H4 (cell line): ENCODE measurements at regions not wholly inside any gene's neighbourhood (a gene's known extent, or its start where the extent isn't known, plus 50 kb on each side); places are given as distances from the start of the nearest gene placed in this dataset.

Experiments
- DNase-seq: peaks from one replicate; pipeline ENCODE4 v3.0.0-alpha.2; 2015; ENCODE audit warnings: low spot score

DNA sequence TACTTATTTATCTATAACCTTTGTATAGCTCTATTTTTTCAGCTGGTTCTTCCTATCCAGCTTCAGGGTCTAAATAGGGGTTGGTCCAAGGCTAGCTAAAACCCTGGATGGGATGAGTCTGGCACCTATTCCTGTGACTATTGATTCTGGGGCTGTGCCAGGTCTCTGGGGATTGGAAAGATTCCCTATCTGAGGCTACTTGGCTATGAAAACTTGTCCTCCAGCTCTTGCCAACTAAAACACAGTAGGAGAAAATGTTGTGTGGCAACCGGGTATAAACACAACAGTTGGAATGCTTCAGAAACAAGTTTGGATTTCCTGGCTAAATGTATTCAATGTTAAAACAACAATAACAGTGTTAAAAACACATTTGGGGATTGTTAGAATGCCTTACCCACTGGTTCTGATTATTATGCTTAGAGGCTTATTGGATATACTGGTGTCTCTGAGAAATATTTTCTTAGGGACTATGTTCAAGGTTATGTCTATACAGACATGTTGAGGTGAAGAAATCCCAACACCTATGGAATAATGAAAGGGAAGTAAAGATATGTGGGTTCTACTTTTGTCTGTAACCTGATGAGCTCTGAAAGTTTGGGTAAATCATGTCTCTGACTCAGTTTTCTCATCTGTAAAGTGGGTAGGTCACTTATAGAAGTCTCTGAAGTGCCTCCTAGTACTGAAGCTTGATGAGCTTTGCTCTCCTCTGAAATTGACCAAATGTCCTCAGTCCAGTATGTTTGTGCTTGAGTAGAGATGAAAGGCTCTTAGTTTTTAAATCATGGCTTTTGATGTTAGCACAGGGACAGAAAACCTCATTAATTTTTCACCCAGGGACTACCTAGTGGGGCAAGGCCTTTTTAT lies 460.7 kb downstream of the MTX2 start:
- no peak for DNase-seq

DNA sequence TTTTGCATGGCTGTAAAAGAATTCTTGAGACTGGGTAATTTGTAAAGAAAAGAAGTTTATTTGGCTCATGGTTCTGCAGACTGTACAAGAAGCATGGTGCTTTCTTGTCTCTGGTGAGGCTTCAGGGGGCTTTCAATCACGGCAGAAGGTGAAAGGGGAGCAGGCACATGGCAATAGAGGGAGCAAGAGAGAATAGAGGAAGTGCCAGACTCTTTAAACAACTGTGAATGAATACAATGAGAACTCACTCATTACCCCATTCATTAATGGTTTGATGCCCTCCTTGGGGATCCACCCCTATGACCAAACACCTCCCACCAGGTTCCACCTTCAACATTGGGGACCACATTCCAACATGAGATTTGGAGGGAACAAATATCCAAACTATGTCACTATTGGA lies 463.5 kb downstream of the MTX2 start:
- DNase-seq, result no peak

DNA sequence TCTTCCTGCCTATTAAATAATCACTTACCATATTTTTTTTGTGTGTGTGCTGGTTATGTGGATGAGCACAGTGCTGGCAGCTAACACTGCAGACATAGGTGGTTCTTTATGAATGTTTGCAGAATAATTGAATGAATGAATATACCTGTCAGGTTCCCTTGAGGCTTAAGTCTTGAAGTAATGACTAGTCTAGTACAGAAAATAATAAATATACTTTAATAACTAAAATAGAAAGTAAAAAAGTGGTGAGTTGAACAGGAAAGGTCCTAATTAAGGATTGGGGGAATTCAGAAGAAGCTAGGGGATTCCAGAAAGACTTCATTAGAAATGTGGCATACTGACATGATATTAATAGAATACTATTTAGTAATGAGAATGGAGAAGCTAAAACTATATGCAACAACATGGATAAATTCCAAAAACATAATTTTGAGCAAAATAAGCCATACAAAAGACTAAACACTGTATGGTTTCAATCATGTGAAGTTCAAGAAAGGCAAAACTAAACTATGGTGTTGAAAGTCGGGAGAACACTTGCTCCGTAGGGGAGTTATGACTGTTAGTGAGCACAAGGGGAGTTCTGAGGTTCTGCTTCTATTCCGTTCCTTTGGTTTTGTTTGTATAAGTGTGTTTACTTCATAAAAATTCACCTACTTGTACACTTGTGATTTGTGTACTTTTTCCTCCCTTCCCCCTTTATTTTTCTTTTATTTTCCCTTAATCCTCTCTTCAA lies 464.6 kb downstream of the MTX2 start:
- DNase-seq, result no peak

DNA sequence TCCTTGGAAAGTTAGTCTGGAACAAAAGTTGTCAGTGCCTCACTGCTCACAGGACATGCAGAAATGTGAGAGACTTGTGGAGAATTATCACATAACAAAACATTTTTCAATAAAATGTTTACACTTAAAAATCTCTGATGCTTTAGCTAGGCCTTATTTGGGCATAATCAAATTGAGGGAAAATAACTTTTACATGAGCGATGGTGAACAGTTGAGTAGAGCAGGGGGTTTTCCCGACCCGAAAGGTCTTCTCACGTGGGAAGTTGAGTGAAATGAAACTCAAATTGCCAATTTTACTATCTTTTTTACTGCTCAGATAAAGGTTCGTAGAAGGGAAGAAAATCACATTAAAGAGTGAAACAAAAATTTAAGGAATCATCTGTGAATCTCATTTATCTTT lies 465.6 kb downstream of the MTX2 start:
- DNase-seq, result no peak

GRCh38 chr2:176742271-176742670 lies 470.3 kb upstream of the HNRNPA3 start:
- no peak for DNase-seq

- no peak for DNase-seq
Measured at GRCh38 chr2:176743671-176744070, 468.9 kb upstream of the HNRNPA3 start.

DNA sequence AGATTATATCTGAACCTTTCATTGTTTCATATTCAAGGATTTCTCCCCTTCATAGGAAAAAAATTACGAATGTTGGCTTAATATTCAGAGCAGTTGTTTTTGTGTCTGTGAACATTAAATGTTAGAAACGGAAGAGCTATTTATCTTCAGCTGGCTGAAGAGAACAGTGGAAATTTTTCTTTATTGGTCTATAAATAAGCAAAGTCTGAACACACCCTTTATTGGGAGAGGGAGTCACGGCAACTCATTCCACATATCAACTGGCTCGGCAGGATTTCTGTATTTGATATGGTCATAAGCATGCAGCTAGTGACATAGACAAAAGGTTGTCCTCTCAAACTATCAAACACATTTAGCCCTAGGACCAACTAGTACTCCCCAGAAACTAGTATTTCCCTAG lies 468.4 kb upstream of the HNRNPA3 start:
- DNase-seq, result no peak

- no peak for DNase-seq
Measured at GRCh38 chr2:176745543-176746200, 466.9 kb upstream of the HNRNPA3 start.

DNA sequence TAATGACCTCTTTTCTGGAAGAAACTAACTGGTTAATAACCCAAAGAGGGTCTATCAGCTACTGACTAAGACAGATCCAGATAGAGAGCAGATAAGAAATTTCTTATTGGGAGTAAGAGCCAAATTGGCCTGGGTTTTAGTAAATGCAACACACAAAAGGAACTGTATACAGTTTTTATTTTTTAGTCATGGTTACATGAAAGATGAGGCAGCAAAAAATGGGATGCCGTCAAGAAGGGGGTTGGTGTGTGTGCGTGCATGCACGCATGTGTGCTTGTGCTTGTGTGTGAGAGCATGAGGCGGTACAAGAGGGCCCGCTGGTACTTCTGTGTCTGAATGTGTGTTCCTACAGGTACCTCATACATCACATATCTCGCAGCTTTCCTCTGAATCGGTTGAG lies 466.2 kb upstream of the HNRNPA3 start:
- no peak for DNase-seq

DNA sequence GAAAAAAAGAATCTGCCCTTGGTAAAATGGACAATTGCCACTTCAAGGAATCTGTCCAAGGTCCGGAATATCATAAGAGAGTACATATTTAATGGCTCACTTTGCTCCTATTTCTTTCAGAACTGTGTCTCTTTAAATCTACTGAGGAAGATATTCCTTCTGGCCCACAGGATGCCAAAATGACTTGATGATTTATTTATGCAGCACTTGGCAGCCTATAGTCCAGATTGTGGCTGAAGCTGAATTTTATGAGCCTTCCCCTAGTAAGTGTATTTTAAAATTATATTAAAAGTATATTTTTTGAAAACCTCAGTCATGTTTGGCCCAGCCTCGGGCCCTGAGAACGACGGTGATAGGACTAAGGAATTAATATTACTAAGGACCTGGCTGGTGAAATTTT lies 465.1 kb upstream of the HNRNPA3 start:
- DNase-seq, result no peak

DNA sequence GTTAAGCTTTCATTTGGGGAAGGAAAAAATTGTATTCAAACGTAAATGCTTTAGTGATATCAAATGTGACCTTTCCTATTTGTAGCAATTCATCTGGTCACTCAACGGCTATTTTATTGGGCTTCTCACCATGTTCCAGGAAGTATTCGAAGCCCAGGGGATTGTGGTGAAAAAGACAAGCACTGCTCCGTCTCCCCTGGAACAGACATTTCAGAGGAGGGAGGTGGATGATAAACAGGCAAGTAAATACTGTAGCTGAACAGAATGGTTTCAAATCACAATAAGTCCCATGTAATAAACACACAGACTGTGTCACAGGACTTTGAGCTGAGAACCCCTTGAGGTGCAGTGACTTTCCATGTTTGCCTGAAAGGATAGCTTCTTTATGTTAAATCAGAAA lies 464.7 kb upstream of the HNRNPA3 start:
- DNase-seq, result no peak

- DNase-seq, result no peak
Measured at GRCh38 chr2:176748662-176749061, 463.9 kb upstream of the HNRNPA3 start.

DNA sequence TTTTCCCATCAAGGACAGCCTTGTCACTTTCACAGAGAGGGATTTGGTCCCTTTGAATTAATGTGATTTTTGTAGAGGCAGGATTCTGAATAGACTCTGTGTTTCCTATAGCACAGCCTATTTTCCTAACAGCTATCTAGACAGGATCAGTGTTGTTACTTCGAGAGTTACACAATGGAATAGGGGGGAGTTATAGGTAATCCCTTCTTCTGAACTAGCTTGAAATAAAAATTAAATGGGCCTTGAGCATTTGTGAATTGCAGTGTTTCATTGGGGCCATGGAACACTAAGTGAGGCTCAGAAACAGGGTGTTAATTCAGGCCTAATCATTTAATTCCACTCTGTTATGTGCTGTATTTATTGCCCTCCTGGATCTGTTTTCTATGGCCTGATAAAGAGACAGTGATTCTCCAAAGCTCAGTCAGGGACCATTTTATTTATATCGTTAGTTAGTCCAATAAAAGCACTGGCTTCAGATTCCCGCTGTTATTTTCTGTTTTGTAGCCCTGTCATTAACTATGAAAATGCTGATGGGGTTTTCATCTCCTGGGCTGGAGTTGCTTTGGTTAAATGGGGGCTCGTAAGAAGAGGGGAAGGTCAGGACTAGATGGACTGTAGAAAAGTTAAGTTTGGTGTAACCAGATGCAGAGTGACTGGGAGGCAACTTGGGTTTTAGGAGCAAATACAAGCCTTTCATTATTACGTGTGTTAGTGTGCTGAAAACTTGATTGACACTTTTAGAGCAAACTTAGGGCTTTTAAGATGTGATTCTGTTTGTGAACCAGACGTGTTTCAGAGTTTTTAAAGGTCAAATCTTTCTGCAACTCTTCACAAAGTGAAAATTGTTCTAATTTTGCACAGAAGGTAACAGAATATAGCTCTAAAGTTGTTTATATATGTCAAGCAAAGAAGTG lies 461.0 kb upstream of the HNRNPA3 start:
- no peak for DNase-seq

DNA sequence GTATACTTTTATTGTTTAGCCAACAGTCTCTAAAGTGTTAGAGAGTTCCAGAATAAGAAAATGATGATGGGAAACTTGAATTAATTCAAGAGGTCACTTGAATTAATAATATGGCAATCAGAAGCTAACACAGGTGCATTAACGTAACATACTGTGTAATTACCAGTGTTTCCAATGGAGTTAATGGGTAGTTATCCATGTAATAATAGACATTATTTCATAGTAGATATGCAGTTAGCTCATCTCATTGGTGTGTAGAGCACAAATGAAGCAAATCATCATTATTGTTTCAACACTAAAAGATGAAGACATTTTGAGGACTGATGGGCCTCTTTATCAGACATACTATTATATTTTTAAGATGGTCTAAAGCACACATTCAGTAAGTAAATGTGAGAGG lies 460.3 kb upstream of the HNRNPA3 start:
- DNase-seq, result no peak

DNA sequence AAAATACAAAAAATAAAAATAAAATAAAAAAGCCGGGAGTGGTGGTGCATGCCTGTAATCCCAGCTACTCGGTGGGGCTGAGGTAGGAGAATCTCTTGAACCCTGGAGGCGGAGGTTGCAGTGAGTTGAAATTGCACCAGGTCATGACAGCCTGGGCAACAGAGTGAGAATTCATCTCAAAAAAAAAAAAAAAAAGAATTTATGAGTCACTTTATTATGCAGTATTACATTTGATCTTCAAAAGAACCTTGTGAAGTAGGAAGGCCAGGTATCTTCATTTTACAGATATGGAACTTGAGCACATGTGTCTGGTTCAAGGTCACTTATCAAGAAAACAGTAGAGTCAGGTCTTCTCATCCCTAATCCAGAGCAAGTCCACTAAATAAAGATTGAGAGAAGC lies 459.4 kb upstream of the HNRNPA3 start:
- no peak for DNase-seq

DNA sequence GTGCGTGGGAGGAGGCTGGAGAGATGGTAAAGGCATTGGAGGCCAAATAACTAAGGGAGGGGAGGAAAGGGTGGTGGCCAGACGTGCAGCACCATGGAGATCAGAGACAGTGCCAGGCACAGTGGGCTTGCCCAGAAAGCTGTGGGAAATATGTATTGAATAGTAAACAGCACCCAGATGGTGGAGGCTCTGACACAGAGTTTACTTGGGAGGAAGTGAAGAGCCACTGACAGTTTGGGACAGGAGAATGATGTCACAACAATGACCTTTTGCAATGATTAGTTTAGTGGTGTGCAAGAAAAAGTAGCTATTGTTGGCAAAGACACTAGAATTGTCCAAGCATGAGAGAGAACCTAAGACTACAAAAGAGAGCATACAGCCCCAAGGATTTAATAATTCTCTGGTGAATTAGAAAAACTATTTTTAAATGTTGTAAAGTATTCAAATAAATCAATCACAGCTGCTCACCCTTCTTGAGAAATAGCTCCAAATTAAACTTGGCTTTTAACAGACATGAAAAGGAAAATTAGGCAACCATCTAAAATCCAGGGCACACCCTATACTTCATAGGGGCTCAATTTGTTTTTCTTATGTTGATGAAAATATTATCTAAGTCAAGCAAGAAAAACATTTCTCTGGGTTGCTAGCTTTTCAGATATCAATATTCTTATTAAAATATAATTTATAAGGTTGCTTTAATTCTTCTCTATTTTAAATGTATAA lies 458.7 kb upstream of the HNRNPA3 start:
- no peak for DNase-seq

- no peak for DNase-seq
Measured at GRCh38 chr2:176755537-176756135, 457.0 kb upstream of the HNRNPA3 start.

GRCh38 chr2:176758426-176758825 lies 454.2 kb upstream of the HNRNPA3 start:
- no peak for DNase-seq

GRCh38 chr2:176760439-176760838 lies 452.2 kb upstream of the HNRNPA3 start:
- DNase-seq, result no peak

- DNase-seq, result no peak
Measured at GRCh38 chr2:176763130-176763529, 449.5 kb upstream of the HNRNPA3 start.
